Aorta (tissue), 5 donors: ENCODE measurements at regions not wholly inside any gene's neighbourhood (a gene's known extent, or its start where the extent isn't known, plus 50 kb on each side); places are given as distances from the start of the nearest gene placed in this dataset.

ENCODE experiments used
- ATAC-seq: fragments of 200-7000 bp; cut with Tn5 transposase; one replicate; pipeline ENCODE4 v1.9.1; 2022; ENCODE audit warnings: moderate library complexity; ENCODE audit not compliant: low FRiP score
- DNase-seq, 2 donors: peaks; one replicate each; pipeline ENCODE4 v3.0.0-alpha.2; 2020
- H3K27ac ChIP-seq, 2 donors: one replicate each; pipeline ENCODE4 v1.5.1; 2013; ENCODE audit warnings: low read length in 2 of 2, mild to moderate bottlenecking in 2 of 2, moderate library complexity in 2 of 2, control low read depth in 1 of 2, inconsistent platforms in 1 of 2, low read depth in 1 of 2
- H3K27me3 ChIP-seq, 2 donors: one replicate each; pipeline ENCODE4 v1.6.1; 2013; ENCODE audit warnings: control low read depth in 1 of 2, low read length in 1 of 2, mild to moderate bottlenecking in 1 of 2, moderate library complexity in 1 of 2; ENCODE audit not compliant: insufficient read depth in 2 of 2, control insufficient read depth in 1 of 2
- H3K36me3 ChIP-seq, 2 donors: one replicate each; pipeline ENCODE4 v1.6.1; 2013; ENCODE audit warnings: control low read depth in 1 of 2, low read length in 1 of 2, mild to moderate bottlenecking in 1 of 2; ENCODE audit not compliant: insufficient read depth in 2 of 2, control insufficient read depth in 1 of 2
- H3K4me1 ChIP-seq, 2 donors: one replicate each; pipeline ENCODE4 v1.6.1; 2013; ENCODE audit warnings: low read length in 2 of 2, control low read depth in 1 of 2, mild to moderate bottlenecking in 1 of 2, moderate library complexity in 1 of 2; ENCODE audit not compliant: insufficient read depth in 2 of 2, control insufficient read depth in 1 of 2
- H3K4me3 ChIP-seq, 2 donors: one replicate each; pipeline ENCODE4 v1.5.1; 2013; ENCODE audit warnings: low read length in 2 of 2, control low read depth in 1 of 2, mild to moderate bottlenecking in 1 of 2
- H3K9me3 ChIP-seq: one replicate; pipeline ENCODE4 v1.6.1; 2013; ENCODE audit warnings: mild to moderate bottlenecking, low read length; ENCODE audit not compliant: control insufficient read depth
- WGBS, 2 donors: extraction: QIAGEN DNeasy Blood & Tissue Kit; methylation state at CpG; one replicate each; pipeline ENCODE4 v1.1.7; 2013; 5-methylcytosine and 5-hydroxymethylcytosine counted together
- intact Hi-C, 2 donors: fragments of 100-400 bp; cut with DNase I; formaldehyde crosslinking; loops; one replicate each; pipeline versions ENCODE4 v1.14.2 to v1.15.0; 2022
- donor health status: healthy with polysubstance abuse.
- donor health status: Bipolar disorder and iron deficiency.
- donor health status: DM: no; HTN: no; CAD: no.
- donor health status: DM: no; HTN: no; CAD: no.
- donor health status: DM: yes; HTN: yes; CAD: no.

GRCh38 chr13:106772006-106772601 is 204.2 kb upstream of the ARGLU1 start:
- DNase-seq (no peak), ATAC-seq (no peak)
- 51 to 61% methylated on average over 6 of the region's 6 CpGs for WGBS, 2 donors
- Histone ChIP-seq H3K27me3 (no peaks in the 10 kb centered on the region), H3K4me1 (no peaks in the 10 kb centered on the region), H3K4me3 (no peak overlapping the region), H3K36me3 (no peaks in the 10 kb centered on the region), H3K9me3 (no peaks in the 10 kb centered on the region), H3K27ac (no peak overlapping the region)
- intact Hi-C loops, result no loop called here

GRCh38 chr13:106768991-106769390 is 201.1 kb upstream of the ARGLU1 start:
- H3K36me3 ChIP-seq, result no peaks in the 10 kb centered on the region
- DNase-seq (no peak), ATAC-seq (no peak)
- no peak overlapping the region for H3K4me3 ChIP-seq
- H3K4me1 ChIP-seq, result peaks cover 0 to 3% of the 10 kb centered on the region in 2 donors
- intact Hi-C loops, result no loop called here
- no peak overlapping the region for H3K27ac ChIP-seq
- 64 to 76% methylated on average over 3 of the region's 3 CpGs for WGBS, 2 donors
- H3K27me3 ChIP-seq, result no peaks in the 10 kb centered on the region
- no peaks in the 10 kb centered on the region for H3K9me3 ChIP-seq

- peaks cover 0 to 3% of the 10 kb centered on the region in 2 donors for H3K4me1 ChIP-seq
- WGBS, 2 donors, result 65 to 77% methylated on average over 3 of the region's 3 CpGs
- intact Hi-C loops, result no loop called here
Observed at GRCh38 chr13:106762708-106763107, 194.8 kb upstream of the ARGLU1 start.

GRCh38 chr13:106756446-106756845 is 188.5 kb upstream of the ARGLU1 start:
- 59 to 64% methylated on average over 8 of the region's 8 CpGs for WGBS, 2 donors
- no peaks in the 10 kb centered on the region for H3K27me3 ChIP-seq
- DNase-seq (no peak), ATAC-seq (no peak)
- intact Hi-C loops, result no loop called here
- no peak overlapping the region for H3K27ac ChIP-seq
- no peaks in the 10 kb centered on the region for H3K9me3 ChIP-seq
- no peak overlapping the region for H3K4me3 ChIP-seq
- H3K4me1 ChIP-seq, result no peaks in the 10 kb centered on the region
- H3K36me3 ChIP-seq, result no peaks in the 10 kb centered on the region

More at GRCh38 chr13:106762708-106763107, 194.8 kb upstream of the ARGLU1 start:
- no peak overlapping the region for H3K4me3 ChIP-seq
- no peaks in the 10 kb centered on the region for H3K27me3 ChIP-seq
- no peak for ATAC-seq
- no peak for DNase-seq
- H3K27ac ChIP-seq, result no peak overlapping the region
- H3K9me3 ChIP-seq, result no peaks in the 10 kb centered on the region
- no peaks in the 10 kb centered on the region for H3K36me3 ChIP-seq

- no peak overlapping the region for H3K27ac ChIP-seq
- WGBS, 2 donors, result 72 to 81% methylated on average over 9 of the region's 9 CpGs
- DNase-seq (no peak), ATAC-seq (no peak)
- no peaks in the 10 kb centered on the region for H3K27me3 ChIP-seq
- intact Hi-C loops, result no loop called here
- no peaks in the 10 kb centered on the region for H3K9me3 ChIP-seq
- H3K4me1 ChIP-seq, result no peaks in the 10 kb centered on the region
- no peaks in the 10 kb centered on the region for H3K36me3 ChIP-seq
- no peak overlapping the region for H3K4me3 ChIP-seq
Observed at GRCh38 chr13:106755542-106755941, 187.6 kb upstream of the ARGLU1 start.

GRCh38 chr13:106753251-106753650 is 185.3 kb upstream of the ARGLU1 start:
- no peaks in the 10 kb centered on the region for H3K9me3 ChIP-seq
- intact Hi-C loops, result no loop called here
- no peak for ATAC-seq
- 5 to 14% methylated on average over 6 of the region's 6 CpGs for WGBS, 2 donors
- no peak overlapping the region for H3K4me3 ChIP-seq
- no peaks in the 10 kb centered on the region for H3K27me3 ChIP-seq
- DNase-seq, result no peak
- peak overlapping the region in 1 of 2 donors; percentile 15 for H3K27ac ChIP-seq
- H3K36me3 ChIP-seq, result no peaks in the 10 kb centered on the region
- H3K4me1 ChIP-seq, result no peaks in the 10 kb centered on the region

GRCh38 chr13:106752584-106753170 is 184.7 kb upstream of the ARGLU1 start:
- 49 to 52% methylated on average over 6 of the region's 6 CpGs for WGBS, 2 donors
- no peaks in the 10 kb centered on the region for H3K27me3 ChIP-seq
- H3K4me1 ChIP-seq, result no peaks in the 10 kb centered on the region
- H3K36me3 ChIP-seq, result no peaks in the 10 kb centered on the region
- H3K4me3 ChIP-seq, result no peak overlapping the region
- DNase-seq, result no peak
- no peaks in the 10 kb centered on the region for H3K9me3 ChIP-seq
- intact Hi-C loops, result no loop called here
- peak overlapping the region in 1 of 2 donors; percentile 71 for H3K27ac ChIP-seq
- ATAC-seq, result no peak

GRCh38 chr13:106748785-106749184 is 180.8 kb upstream of the ARGLU1 start:
- no peaks in the 10 kb centered on the region for H3K36me3 ChIP-seq
- ATAC-seq (no peak), DNase-seq (no peak)
- no peaks in the 10 kb centered on the region for H3K9me3 ChIP-seq
- no peaks in the 10 kb centered on the region for H3K4me1 ChIP-seq
- no peak overlapping the region for H3K4me3 ChIP-seq
- no peaks in the 10 kb centered on the region for H3K27me3 ChIP-seq
- no peak overlapping the region for H3K27ac ChIP-seq
- 61 to 66% methylated on average over 2 of the region's 2 CpGs for WGBS, 2 donors
- intact Hi-C loops, result no loop called here

- DNase-seq, result no peak
- H3K9me3 ChIP-seq, result no peaks in the 10 kb centered on the region
- H3K27ac ChIP-seq, result no peak overlapping the region
- no peaks in the 10 kb centered on the region for H3K4me1 ChIP-seq
- no peaks in the 10 kb centered on the region for H3K27me3 ChIP-seq
- intact Hi-C loops, result no loop called here
- no peaks in the 10 kb centered on the region for H3K36me3 ChIP-seq
- ATAC-seq, result no peak
- WGBS, 2 donors, result 87 to 97% methylated on average over 6 of the region's 6 CpGs
- no peak overlapping the region for H3K4me3 ChIP-seq
Observed at GRCh38 chr13:106744516-106744915, 176.6 kb upstream of the ARGLU1 start.
